ENCODE measurements at regions not wholly inside any gene's neighbourhood (a gene's known extent, or its start where the extent isn't known, plus 50 kb on each side); places are given as distances from the start of the nearest gene placed in this dataset.

GRCh38 chr14:71464840-71465239 is 467.4 kb upstream of the RGS6 start:
- H3K4me1 ChIP-seq (ENCODE audit: control insufficient read depth, extremely low read depth, insufficient read depth, low read length): no peaks in the 10 kb centered on the region
- no peaks in the 10 kb centered on the region for H3K9me3 ChIP-seq (replicated peaks; ENCODE audit: control insufficient read depth, insufficient read depth, low read length)
- no peaks in the 10 kb centered on the region for H3K9me1 ChIP-seq (replicated peaks; ENCODE audit: control insufficient read depth, extremely low read depth, insufficient read depth, low read length)
- intact Hi-C loops (cut with micrococcal nuclease) (no loop called here), dilution Hi-C loops (cut with MboI; ENCODE audit: extremely low pct_ligation_motif_present, low sequenced_read_pairs) (no loop called here)
- no peak for DNase-seq (ENCODE audit: low read depth, low spot score)
- no peak overlapping the region for H3K27ac ChIP-seq (ENCODE audit: insufficient read depth, low read depth, low read length)
- H3K27me3 ChIP-seq (ENCODE audit: control insufficient read depth in 2 of 2, insufficient read depth in 2 of 2, low read length in 2 of 2): no peaks in the 10 kb centered on the region
- BruUV-seq (replicated peaks): no TSS peak
- H3K79me2 ChIP-seq (ENCODE audit: control insufficient read depth, insufficient read depth, low read length): no peaks in the 10 kb centered on the region
- CTCF ChIA-PET: no interaction called here
- no peak overlapping the region for H3K4me3 ChIP-seq (replicated peaks in 1 of 3; ENCODE audit: insufficient read depth in 1 of 3, low read depth in 1 of 3, low read length in 3 of 3)
- no peak overlapping the region for H3K9ac ChIP-seq (replicated peaks; ENCODE audit: extremely low read depth, insufficient read depth, low read length)
- POLR2A ChIA-PET: no interaction called here
- no peaks in the 10 kb centered on the region for H4K20me1 ChIP-seq (replicated peaks; ENCODE audit: control insufficient read depth, extremely low read depth, insufficient read depth, low read length)
- no peak for FAIRE-seq
- no peak overlapping the region for H3K4me2 ChIP-seq (ENCODE audit: insufficient read depth, low read length)
- no peak overlapping the region for H2AFZ ChIP-seq (ENCODE audit: low read depth, low read length)
- H3K36me3 ChIP-seq (ENCODE audit: control insufficient read depth in 2 of 2, extremely low read depth in 1 of 2, insufficient read depth in 2 of 2, low read length in 2 of 2): no peaks in the 10 kb centered on the region
- no peak for TF ChIP-seq EZH2 (IDR thresholded peaks at IDR 0.05; ENCODE audit: borderline replicate concordance, low read depth, low read length, severe bottlenecking)
- no peak for TF ChIP-seq POLR2A (IDR thresholded peaks at IDR 0.05; ENCODE audit: low read depth, low read length)
- no peak for TF ChIP-seq FOS (IDR thresholded peaks at IDR 0.05; ENCODE audit: borderline replicate concordance, insufficient read depth, low read length)
- no peak for TF ChIP-seq JUN (IDR thresholded peaks at IDR 0.05; ENCODE audit: borderline replicate concordance, insufficient read depth, insufficient read length, low read depth)
- no peak for TF ChIP-seq MAX (IDR thresholded peaks at IDR 0.05; ENCODE audit: insufficient read depth, insufficient read length)
- no peak for TF ChIP-seq MYC (IDR thresholded peaks at IDR 0.05; ENCODE audit: low read depth, low read length)
- TF ChIP-seq GATA2 (IDR thresholded peaks at IDR 0.05; ENCODE audit: insufficient read depth, insufficient read length, low read depth, low read length): no peak
- TF ChIP-seq POLR2AphosphoS5 (IDR thresholded peaks at IDR 0.05; ENCODE audit: insufficient read depth, low read depth, low read length): no peak
- no peak for TF ChIP-seq CTCF (IDR thresholded peaks at IDR 0.05; ENCODE audit: extremely low read depth in 1 of 2, insufficient read depth in 1 of 2, low read depth in 1 of 2, low read length in 2 of 2)
